ENCODE measurements at regions not wholly inside any gene's neighbourhood (a gene's known extent, or its start where the extent isn't known, plus 50 kb on each side); places are given as distances from the start of the nearest gene placed in this dataset.

DNA sequence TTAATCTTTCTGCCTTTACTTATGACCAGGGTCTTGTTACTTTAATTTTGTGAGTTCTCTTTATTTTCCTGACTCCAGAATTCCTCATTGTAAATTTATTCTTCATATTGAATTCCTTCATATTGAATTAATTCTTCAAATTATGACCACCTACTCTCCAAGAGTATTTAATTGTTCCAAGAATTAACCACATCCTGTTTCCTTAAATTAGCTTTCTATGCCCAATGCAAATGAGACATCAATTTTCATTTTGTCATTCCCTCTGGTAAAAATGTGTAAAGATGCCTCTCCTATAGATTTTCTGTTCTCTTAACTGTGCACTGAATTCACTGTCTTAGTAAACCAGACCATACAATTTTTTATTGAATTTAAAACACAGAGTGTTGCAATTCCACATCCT is 211.2 kb upstream of the GRIA4 start:
- TF ChIP-seq POLR2AphosphoS5 (IDR thresholded peaks at IDR 0.05; ENCODE audit: low read depth, low read length) = no peak
- no peak for TF ChIP-seq TAF1 (IDR thresholded peaks at IDR 0.05; ENCODE audit: borderline replicate concordance, insufficient read depth, low read length)
- TF ChIP-seq, protein P1, sequence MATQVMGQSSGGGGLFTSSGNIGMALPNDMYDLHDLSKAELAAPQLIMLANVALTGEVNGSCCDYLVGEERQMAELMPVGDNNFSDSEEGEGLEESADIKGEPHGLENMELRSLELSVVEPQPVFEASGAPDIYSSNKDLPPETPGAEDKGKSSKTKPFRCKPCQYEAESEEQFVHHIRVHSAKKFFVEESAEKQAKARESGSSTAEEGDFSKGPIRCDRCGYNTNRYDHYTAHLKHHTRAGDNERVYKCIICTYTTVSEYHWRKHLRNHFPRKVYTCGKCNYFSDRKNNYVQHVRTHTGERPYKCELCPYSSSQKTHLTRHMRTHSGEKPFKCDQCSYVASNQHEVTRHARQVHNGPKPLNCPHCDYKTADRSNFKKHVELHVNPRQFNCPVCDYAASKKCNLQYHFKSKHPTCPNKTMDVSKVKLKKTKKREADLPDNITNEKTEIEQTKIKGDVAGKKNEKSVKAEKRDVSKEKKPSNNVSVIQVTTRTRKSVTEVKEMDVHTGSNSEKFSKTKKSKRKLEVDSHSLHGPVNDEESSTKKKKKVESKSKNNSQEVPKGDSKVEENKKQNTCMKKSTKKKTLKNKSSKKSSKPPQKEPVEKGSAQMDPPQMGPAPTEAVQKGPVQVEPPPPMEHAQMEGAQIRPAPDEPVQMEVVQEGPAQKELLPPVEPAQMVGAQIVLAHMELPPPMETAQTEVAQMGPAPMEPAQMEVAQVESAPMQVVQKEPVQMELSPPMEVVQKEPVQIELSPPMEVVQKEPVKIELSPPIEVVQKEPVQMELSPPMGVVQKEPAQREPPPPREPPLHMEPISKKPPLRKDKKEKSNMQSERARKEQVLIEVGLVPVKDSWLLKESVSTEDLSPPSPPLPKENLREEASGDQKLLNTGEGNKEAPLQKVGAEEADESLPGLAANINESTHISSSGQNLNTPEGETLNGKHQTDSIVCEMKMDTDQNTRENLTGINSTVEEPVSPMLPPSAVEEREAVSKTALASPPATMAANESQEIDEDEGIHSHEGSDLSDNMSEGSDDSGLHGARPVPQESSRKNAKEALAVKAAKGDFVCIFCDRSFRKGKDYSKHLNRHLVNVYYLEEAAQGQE (IDR thresholded peaks at IDR 0.05; ENCODE audit: insufficient read depth in 1 of 2, low read depth in 2 of 2, low read length in 2 of 2) = no peak

Measured in PFSK-1 (cell line).